Endometrial microvascular endothelial cells (primary cell): ENCODE measurements at regions not wholly inside any gene's neighbourhood (a gene's known extent, or its start where the extent isn't known, plus 50 kb on each side); places are given as distances from the start of the nearest gene placed in this dataset.
"Not testable (repeated sequence)": the region's sequence is repeated elsewhere in the genome, so short reads cannot be mapped to it uniquely, and the experiment has no call there.

ENCODE experiments used
- in situ Hi-C: cut with HindIII; loops from 2 replicates; pipeline ENCODE4 v1.10.0; 2017; ENCODE audit warnings: low sequenced_read_pairs, low pct_unique_long_range_greater_than_20kb; ENCODE audit errors: inconsistent ontology term

DNA sequence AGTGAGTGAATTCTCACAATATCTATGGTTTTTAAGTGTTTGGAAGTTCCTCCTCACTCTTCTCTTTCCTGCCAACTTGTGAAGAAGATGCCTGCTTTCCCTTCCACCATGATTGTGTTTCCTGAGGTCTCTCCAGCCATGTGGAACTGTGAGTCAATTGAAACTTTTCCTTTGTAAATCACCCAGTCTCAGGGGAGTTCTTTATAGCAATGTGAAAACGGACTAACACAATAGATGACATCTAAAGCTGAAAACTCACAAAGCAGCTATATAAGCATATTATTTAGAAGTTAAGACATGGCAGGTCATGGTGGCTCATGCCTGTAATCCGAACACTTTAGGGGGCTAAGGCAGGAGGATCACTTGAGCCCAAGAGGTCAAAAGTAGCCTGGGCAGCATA, 130.2 kb downstream of the ARRDC3 start:
- in situ Hi-C loops, result no loop called here

DNA sequence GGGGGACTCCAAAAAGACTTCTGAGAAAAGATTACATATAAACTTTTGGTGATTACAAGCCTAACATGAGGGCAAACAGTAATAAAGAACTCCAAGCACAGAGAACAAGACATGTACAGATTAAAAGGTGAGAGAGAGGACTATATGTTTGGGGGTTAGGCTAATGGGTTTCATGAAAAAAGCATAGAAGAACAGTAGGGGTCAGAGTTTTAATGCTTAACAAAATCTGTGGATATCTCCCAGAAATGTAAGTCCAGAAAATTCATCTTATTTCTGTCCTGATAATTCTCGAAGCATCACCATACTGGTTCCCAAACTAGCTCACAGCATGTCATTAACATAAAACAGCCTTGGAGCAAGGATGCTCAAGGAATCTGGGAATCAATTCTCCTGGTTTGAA, 137.2 kb downstream of the ARRDC3 start:
- in situ Hi-C loops, result no loop called here

DNA sequence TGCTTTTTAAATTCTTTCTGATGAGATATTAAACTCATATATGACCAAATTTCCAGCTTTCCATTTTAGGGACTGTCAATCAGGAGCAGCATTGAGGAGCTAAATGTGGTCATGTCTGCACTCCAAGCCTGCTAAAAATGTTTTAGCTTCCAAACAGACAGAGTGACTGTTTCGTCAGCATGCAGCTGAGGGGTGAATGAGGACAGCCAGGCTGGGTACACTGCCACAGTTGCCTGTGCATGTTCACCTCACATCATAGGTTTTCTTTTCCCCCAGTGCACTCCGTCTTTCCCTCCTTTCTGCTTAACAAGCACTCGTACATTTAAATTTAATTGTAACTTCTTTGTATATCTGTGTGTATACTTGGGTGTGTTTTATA, 138.1 kb downstream of the ARRDC3 start:
- in situ Hi-C loops, result no loop called here

DNA sequence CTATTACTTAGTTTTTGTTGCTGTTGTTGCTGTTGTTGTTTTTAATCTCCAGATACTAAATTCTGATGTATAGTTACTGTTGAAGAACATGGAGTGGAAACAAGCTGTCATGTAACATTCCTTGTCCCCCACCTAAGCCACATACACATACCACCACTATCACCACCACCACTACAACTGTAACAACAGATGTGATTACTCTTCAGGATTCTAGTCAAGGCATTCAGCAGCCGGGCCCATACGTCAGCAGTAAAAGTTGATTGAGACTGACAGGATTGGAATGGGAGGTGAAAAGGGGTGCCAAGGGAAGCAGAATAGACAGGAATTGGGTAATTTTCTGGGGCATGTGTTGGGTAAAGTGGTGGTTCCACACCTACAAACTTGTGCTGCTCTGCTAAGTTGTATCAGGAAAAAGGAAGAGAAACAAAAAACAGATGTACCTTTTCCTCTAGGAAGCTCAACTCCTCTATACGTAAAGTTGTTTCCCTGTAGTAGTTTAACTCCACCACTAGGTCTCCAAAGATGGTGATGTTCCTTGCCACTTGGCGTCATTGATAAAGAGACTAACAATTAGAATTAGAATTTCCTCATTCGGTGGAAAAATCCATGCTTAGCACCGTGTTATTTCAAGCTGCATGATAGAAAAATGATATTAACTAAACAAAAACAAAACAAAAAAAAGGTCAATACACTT, 138.6 kb downstream of the ARRDC3 start:
- in situ Hi-C loops, result no loop called here

DNA sequence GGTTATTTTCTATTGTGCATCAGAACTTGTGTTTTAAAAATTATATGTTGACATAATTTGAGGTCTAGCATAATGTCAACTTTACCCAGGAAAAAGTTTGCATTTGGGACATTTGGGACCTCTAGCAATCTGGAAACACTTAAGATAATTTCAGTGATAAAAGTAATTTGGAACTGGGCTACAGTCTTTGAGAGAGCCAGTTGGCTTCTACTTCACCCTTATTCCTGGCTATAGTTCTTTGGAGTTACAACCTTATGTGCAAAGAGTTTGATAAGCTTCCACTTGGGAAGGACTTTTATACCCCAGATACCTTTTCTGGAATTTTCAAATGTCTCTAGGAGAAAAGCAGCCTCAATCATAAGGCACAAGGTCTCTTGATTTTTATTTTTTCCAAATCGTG, 139.3 kb downstream of the ARRDC3 start:
- in situ Hi-C loops, result no loop called here

DNA sequence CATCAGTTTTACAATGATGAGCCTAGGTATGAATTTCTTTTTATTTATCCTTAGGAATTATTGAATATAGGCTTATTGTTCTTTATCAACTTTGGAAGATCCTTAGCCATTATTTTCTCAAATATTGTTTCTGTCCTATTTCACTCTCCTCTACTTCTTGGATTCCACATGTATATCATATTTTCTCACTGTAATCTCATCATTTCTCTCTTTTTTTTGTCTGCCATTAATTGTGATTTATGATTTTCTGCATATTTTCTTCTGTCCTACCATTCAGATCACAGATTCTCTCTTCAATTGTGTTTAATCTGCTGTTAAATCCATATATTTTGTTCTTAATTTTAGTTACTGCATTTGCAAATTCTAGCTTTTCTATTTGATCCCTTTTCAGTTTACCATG, 139.8 kb downstream of the ARRDC3 start:
- in situ Hi-C loops, result no loop called here

DNA sequence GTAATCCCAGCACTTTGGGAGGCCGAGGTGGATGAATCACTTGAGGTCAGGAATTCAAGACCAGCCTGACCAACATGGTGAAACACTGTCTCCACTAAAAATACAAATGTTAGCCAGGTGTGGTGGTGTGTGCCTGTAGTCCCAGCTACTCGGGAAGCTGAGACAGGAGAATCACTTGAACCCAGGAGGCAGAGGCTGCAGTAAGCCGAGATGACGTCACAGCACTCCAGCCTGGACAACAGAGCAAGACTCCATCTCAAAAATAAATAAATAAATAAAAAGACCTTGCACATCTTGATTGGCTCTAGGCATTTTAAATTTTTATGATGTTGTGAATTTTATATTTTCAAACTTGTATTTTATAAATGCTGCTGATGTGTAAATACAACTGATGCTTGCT, 141.7 kb downstream of the ARRDC3 start:
- in situ Hi-C loops, result not testable (repeated sequence)

DNA sequence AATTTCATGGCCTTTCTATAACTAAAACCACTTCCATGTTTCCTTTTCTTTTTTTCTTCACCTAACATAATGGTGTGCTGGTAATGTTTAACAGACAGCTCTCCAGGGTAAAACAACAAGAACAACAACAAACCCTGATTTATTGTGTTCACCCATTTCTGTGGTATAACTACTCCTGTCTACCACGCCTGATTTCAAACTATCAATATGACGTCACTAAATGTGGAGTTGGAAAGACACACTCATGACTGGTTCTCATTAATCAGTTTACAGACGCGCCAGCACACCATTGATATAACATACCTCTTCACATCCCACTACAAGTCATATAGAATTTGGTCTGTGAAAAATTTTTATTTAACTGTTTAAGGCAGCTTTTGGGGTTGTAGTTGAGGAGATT, 142.9 kb downstream of the ARRDC3 start:
- in situ Hi-C loops, result no loop called here

DNA sequence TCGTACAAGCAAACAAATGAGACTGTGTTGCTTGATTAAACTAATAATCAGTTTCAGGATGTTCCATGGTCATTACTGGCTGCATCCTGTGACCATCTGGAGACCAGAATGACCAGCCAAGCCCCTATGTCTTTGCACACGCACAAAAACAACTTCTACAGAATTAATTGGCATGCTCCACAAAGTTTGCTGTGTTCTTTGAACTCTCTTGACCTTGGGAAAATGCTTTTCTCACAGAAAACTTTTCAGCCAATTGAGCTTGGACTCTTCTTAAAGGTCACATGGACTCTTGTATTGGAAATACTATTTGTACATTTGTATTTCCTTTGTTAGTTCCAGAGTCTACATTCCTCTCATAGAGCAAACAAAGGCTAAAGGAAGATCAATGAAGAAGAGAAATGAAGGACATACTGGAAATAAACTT, 147.8 kb downstream of the ARRDC3 start:
- in situ Hi-C loops, result no loop called here

DNA sequence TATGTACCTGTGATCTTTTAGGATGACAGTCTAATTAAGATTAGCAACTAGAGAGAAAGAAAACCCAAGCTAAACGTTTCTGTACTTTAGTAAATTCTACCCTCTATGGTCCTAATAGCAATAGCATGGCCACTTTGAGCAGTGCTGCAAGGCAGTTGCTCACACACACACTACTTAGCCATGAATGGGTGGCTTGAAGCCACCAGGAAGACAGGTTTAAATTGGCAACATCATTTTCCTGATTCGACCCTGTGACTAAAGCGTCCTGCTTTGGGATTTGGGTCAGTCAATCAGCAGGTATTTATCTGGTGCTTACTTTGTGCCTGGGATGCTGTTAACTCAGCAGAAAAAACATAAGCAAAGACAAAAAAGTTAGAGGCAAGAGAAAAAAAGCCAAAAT, 150.6 kb downstream of the ARRDC3 start:
- in situ Hi-C loops, result no loop called here

DNA sequence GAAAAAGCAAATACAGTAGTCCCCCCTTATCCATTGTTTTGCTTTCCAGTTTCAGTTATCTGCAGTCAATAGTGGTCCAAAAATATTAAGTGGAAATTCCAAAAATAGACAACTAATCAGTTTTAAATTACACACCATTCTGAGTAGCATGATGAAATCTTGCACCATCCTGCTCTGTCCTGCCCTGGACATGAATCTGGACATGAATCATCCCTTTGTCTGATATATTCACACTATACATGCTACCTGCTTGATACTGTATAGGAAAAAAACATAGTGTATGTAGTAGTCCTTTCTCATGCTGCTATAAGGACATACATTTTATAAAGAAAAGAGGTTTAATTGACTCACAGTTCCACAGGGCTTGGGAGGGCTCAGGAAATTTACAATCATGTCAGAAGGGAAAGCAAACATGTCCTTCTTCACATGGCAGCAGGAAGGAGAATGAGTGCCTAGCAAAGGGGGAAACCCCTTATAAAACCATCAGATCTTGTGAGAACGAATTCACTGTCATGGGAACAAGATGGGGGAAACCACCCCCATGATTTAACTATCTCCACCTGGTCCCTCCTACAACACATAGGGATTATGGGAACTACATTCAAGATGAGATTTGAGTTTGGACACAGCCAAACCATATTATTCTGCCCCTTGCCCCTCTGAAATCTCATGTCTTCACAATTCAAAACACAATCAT, 153.9 kb downstream of the ARRDC3 start:
- in situ Hi-C loops, result no loop called here

DNA sequence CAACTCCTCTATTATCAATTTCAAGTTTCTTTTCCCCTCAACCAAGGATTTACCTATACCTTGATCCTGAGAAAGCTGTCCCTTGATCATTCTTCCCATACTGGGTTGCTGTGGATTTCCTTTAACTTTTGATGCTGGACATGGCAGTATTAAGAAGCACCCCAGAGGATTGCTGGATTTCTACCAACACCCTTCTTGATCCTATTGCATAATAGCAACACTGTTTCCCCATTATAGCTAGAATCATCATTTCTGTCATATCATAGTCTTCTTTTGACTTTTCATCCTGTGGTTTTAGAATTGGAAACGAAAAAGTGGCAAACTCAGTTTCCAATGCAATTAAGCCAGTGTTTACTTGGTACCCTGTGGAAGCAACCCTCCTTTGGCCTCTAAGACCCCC, 154.9 kb downstream of the ARRDC3 start:
- in situ Hi-C loops, result no loop called here

DNA sequence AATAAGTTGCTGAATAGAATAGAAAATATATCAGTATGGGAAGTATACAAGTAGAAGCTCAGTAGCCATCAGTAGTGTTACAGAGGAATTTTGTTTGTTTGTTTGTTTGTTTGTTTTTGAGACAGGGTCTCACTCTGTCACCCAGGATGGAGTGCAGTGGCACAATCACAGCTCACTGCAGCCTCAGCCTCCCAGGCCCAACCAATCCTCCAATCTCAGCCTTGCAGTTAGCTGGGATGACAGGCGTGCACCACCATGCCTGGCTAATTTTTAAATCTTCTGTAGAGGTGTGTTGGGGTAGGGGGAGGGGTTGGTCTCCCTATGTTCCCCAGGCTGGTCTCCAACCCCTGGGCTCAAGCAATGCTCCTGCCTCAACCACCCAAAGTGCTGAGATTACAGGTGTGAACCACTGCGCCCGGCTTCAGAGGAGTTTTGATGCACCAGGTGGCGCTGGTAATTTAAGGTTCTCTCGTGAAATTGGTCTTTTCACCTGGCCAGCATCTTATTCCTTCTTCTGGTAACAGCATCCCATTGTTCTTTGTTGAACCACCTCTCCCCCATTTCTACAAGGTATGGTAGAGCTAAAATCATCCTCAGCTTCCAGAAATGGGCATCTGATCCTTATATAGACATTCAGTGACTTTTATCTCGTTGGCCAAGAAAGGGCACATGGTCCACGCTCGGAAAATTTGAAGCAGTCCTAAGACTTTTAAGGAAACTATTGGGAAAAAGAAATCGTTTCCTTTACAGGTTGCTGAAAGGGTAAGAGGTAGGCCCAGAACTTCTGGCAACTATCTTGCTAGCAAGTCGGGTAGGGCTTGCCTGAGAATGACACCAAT, 157.1 kb downstream of the ARRDC3 start:
- in situ Hi-C loops, result no loop called here

DNA sequence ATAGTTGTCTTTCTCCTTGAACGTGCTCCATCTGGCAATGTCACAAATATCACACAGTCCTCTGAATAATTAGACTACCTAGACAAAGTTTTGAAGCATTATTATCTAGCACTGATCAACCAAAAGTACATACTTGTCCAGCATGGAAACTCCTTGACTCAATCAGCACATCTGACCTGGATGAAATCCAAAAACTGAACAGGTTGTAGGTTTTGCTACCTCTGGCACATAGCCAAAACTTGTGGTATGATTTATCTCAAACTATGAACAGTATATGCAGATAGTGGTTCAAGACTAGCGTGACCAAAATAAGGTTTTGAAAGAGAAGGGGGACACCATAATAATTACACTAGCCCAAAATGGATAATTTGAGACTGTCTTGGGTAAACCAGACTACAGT, 158.1 kb downstream of the ARRDC3 start:
- in situ Hi-C loops, result no loop called here

DNA sequence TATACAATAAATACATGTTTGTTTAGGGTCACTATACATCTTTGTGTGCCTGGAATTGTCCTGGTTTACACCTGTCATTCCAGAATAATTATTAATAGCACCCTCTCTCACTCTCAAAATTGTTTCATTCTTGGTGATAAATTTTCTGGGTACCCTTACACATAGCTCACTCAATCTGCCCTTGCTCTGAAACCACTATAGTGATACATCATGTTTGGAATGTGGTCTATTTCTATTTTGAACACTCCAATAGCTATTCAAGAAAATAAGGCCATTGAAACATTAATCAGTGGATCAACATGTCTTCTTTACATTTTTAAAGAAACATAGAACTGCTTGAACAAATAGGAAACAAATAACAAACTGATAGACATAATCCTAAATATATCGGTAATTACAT, 158.7 kb downstream of the ARRDC3 start:
- in situ Hi-C loops, result no loop called here

DNA sequence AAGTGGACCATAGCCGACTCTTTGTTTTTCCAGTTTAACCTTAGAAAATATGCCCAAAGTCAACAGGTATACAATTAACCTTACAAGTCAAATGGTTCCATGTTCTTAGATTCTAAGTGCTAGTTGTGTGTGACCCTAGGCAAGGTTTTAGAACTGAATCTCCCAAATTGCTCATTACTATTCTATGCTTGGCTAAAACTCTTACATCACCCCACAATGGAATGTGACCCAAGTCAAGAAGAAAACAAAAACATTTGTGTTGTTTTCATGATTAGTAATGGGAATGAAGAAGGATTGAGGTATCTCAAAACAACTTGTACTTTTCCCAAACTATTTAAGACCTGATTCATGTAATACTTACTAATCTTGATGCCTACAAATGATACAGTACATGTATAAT, 159.2 kb downstream of the ARRDC3 start:
- in situ Hi-C loops, result no loop called here

DNA sequence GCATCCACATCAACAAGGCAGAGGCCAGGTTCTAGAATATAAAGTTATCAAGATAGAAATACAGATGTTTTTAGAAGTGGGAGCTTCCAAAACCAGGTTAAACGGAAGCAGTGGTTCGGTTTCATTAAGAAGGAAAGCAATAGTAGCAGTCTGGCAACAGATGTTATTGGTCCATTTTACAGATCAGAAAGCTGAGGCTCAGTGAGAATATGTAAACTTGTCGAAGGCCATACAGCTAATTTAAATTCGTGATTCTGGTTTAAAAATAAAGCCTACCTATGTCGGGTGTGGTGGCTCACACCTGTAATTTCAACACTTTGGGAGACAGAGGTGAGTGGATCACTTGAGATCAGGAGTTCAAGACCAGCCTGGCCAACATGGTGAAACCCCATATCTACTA, 160.6 kb downstream of the ARRDC3 start:
- in situ Hi-C loops, result no loop called here

DNA sequence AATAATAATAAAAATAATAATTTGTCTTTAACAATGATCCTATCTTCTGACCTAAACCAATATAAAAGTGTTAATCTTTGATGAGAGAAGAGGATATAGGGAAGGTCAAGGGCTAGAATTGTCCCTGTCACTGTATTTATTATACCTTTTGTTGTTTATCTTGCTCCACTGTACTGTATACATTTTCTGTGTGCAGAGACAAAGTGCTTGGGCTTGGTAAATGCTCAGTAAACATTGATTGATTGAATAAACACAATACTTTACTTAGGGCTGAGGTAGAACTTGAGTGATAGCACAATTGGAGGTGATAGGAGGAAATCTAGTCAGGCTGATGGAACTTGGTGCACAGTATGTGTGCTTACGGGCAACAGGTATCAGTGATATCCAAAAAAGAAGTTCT, 161.2 kb downstream of the ARRDC3 start:
- in situ Hi-C loops, result no loop called here

DNA sequence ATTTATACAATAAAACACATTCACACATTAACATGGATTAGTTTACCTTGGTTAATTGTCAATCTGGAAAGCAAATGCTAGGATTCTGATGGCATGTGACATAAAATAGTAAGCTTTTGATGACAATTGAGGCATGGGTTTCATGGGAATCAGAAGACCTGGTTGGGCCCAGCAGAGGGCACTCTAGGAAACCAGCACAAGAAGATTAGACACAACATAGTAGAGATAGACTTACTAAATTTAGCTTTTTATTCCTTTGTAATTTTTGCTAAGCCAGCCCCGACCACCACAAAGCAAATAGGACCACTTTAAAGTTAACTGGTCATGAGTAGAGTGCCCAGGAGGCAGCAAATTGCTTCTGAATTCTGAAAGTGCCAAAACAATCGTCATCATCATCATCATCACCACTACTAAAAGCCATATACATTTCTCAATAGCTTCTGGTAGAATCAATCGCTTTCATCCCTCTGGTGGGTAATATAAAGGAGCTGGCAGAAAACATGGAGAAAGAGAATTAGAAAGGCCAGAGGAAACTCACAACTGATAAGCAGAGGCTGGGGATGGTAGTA, 163.2 kb downstream of the ARRDC3 start:
- in situ Hi-C loops, result no loop called here
